ENCODE measurements at regions not wholly inside any gene's neighbourhood (a gene's known extent, or its start where the extent isn't known, plus 50 kb on each side); places are given as distances from the start of the nearest gene placed in this dataset.

DNA sequence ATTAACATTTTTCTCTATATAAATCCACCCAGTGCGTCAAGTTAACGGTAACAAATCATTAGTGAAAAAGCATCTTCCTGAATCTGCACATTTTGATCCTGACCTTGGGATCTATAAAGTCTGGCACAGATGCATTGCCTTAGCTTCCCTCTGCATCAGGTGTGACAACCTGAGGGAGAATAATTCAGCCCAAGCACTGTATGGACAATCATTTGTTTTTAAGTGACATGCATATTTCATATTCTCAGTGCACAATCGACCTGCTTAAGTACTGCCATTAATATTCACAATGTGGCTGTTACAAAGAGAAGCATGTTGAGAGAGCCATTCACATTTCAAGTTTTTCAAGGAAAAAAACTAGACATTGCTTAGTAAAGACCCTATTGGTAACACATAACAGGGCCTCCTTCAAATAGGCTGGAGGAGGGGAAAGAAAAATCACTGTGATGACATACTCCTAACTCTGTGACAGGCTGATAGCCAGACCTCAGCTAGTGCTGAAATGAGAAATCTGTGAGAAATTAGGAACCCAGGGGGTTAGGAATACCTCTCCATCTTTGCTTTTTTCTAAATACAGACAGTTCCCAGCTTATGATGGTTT is 505.3 kb upstream of the CDH5 start:
- no peak overlapping the region for H3K27ac ChIP-seq (ENCODE audit: low read depth, low read length, poor library complexity, severe bottlenecking)
- no peak overlapping the region for H3K4me2 ChIP-seq (ENCODE audit: low read length)
- H4K20me1 ChIP-seq (ENCODE audit: insufficient read depth, low read length): no peaks in the 10 kb centered on the region
- H3K4me3 ChIP-seq (ENCODE audit: low read depth, low read length, poor library complexity, severe bottlenecking): no peak overlapping the region
- POLR2A ChIA-PET: interaction anchor here (0.7 kb wide), 2 partner anchors 31 to 35 kb away, joined by 3 read pairs; no protein-coding TSS in a partner anchor
- no peak overlapping the region for H2AFZ ChIP-seq (ENCODE audit: low read length)
- intact Hi-C loops (cut with micrococcal nuclease; ENCODE audit: unreplicated experiment): no loop called here
- TF ChIP-seq, protein P1, sequence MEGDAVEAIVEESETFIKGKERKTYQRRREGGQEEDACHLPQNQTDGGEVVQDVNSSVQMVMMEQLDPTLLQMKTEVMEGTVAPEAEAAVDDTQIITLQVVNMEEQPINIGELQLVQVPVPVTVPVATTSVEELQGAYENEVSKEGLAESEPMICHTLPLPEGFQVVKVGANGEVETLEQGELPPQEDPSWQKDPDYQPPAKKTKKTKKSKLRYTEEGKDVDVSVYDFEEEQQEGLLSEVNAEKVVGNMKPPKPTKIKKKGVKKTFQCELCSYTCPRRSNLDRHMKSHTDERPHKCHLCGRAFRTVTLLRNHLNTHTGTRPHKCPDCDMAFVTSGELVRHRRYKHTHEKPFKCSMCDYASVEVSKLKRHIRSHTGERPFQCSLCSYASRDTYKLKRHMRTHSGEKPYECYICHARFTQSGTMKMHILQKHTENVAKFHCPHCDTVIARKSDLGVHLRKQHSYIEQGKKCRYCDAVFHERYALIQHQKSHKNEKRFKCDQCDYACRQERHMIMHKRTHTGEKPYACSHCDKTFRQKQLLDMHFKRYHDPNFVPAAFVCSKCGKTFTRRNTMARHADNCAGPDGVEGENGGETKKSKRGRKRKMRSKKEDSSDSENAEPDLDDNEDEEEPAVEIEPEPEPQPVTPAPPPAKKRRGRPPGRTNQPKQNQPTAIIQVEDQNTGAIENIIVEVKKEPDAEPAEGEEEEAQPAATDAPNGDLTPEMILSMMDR (conservative IDR thresholded peaks at IDR 0.05; ENCODE audit: low read length): no peak
- TF ChIP-seq EZH2phosphoT487 (IDR thresholded peaks at IDR 0.05; ENCODE audit: borderline replicate concordance, low read depth, low read length): no peak
- CTCF ChIA-PET (ENCODE audit: unreplicated experiment): interaction anchor here (0.6 kb wide), 1 partner anchor 942 kb away, joined by 3 read pairs; no protein-coding TSS in a partner anchor
- H3K9me3 ChIP-seq (ENCODE audit: low read length): peaks cover 11% of the 10 kb centered on the region; the same call in 1 of the 2 replicates
- H3K79me2 ChIP-seq (ENCODE audit: insufficient read depth, low read depth, low read length): no peaks in the 10 kb centered on the region
- no TSS peak for BruUV-seq (replicated peaks)
- no peak for DNase-seq (ENCODE audit: low spot score)
- H3K36me3 ChIP-seq (ENCODE audit: insufficient read depth, low read length): no peaks in the 10 kb centered on the region
- H3K4me1 ChIP-seq (ENCODE audit: insufficient read depth, low read length, poor library complexity, severe bottlenecking): no peaks in the 10 kb centered on the region
- no peaks in the 10 kb centered on the region for H3K9me2 ChIP-seq (ENCODE audit: insufficient read depth, low read length)

DNA sequence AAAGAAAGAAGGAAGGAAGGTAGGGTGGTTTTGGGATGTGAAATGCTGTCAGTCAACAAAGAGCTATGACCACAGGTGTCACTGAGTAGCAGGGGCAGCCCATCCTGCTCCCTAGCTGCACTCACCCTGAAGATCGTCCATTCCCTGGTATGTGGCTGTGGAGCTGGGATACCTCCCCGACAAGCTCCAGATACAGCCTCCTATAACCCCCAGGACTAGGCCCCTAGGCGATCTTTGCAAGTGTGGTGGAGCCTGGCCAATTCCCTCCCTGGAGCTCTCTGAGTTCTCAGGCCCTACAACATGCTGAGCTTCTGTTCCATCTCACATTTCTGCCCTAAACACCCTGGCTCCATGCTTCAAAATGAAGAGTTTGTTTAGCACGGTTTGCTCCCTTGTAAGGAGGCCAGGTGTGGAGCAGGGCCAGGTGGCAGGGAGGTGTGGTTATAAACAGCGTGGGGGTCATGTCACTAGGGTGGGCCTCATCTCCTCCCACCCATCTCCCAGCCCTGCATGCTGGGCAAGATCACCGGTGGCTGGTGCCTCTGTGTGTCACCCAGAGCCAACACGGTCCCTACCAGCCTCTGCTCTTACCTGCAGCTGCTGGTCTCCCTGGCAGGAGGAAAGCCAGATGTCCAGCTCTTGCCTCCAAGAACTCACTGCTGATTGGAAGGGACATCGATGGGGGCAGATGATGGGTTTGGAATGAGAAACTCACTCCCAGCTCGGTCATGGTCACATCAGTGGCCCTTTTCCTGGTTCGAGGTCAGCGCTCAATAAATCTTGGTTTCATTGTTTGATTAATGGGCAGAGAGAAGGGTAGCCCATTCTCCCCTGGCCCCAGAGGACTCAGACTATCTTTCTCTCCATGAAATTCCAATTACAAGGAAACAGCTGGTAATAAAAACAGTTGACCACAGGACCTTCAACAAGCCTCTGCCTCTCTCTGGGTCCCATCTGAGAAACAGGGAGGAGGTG is 511.0 kb upstream of the CDH5 start:
- ChIA-PET POLR2A (interaction anchor here (0.7 to 1.0 kb wide), 3 partner anchors 26 to 395 kb away, joined by 3 to 4 read pairs (median 3); no protein-coding TSS in a partner anchor), CTCF (ENCODE audit: unreplicated experiment) (interaction anchor here (0.6 kb wide), 1 partner anchor 223 kb away, joined by 3 read pairs; no protein-coding TSS in a partner anchor)
- Histone ChIP-seq H3K9me3 (ENCODE audit: low read length) (no peaks in the 10 kb centered on the region), H3K4me2 (ENCODE audit: low read length) (no peak overlapping the region), H3K79me2 (ENCODE audit: insufficient read depth, low read depth, low read length) (no peaks in the 10 kb centered on the region), H3K36me3 (ENCODE audit: insufficient read depth, low read length) (no peaks in the 10 kb centered on the region), H3K4me3 (ENCODE audit: low read depth, low read length, poor library complexity, severe bottlenecking) (no peak overlapping the region), H2AFZ (ENCODE audit: low read length) (no peak overlapping the region), H3K9me2 (ENCODE audit: insufficient read depth, low read length) (no peaks in the 10 kb centered on the region), H3K4me1 (ENCODE audit: insufficient read depth, low read length, poor library complexity, severe bottlenecking) (no peaks in the 10 kb centered on the region), H3K27ac (ENCODE audit: low read depth, low read length, poor library complexity, severe bottlenecking) (no peak overlapping the region), H4K20me1 (ENCODE audit: insufficient read depth, low read length) (no peaks in the 10 kb centered on the region)
- intact Hi-C loops (cut with micrococcal nuclease; ENCODE audit: unreplicated experiment): no loop called here
- TF ChIP-seq, protein P1 (conservative IDR thresholded peaks at IDR 0.05; ENCODE audit: low read length): no peak
- no peak for TF ChIP-seq EZH2phosphoT487 (IDR thresholded peaks at IDR 0.05; ENCODE audit: borderline replicate concordance, low read depth, low read length)
- BruUV-seq (replicated peaks): no TSS peak
- DNase-seq (ENCODE audit: low spot score): no peak
